GM18511 (cell line): ENCODE measurements at regions not wholly inside any gene's neighbourhood (a gene's known extent, or its start where the extent isn't known, plus 50 kb on each side); places are given as distances from the start of the nearest gene placed in this dataset.

Experiments
- ATAC-seq: cut with Tn5 transposase; IDR thresholded peaks from one replicate; pipeline ENCODE4 v1.9.1; 2021; ENCODE audit warnings: mild to moderate bottlenecking, moderate library complexity; ENCODE audit not compliant: unreplicated experiment

DNA sequence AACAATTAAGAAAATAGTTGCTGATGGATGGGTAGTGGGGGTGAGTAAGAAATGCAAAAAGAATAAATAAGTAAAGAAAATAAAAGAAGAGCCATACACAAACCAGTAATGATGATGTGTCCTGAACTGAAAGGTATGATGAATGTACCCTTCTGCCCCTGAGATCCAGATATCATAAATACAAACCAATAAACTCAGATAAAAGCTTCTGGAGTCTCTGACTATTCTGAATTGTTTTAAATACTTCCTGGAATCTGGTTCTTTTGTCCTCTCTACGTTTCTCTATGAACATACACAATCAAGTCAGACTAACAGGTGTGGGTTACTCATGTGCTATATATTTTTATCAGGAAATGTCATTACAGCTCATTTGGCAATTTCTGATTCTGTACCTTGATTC, 153.4 kb downstream of the PPP1R2C start:
- ATAC-seq = no peak

DNA sequence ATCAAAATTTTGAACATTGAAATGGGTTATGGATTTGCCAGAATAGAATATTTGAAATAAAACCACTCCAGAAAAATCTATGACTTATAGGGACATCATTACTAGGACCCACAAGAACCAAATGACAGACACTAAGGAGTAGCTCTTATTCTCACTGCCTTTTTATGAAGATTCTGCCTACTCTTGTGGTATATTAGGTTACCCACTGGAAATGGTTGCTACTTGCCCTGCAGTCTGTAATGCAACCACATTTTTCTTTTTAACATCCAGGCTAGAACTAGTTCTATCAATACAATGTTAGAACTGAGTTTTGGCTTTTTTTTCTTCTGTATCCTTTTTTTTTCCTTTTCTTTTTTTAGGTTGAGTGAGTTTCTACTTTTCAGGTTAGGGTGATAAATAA, 158.9 kb downstream of the PPP1R2C start:
- ATAC-seq = no peak

- no peak for ATAC-seq
These were observed 161.0 kb downstream of the PPP1R2C start for GRCh38 chrX:42616981-42617380.

DNA sequence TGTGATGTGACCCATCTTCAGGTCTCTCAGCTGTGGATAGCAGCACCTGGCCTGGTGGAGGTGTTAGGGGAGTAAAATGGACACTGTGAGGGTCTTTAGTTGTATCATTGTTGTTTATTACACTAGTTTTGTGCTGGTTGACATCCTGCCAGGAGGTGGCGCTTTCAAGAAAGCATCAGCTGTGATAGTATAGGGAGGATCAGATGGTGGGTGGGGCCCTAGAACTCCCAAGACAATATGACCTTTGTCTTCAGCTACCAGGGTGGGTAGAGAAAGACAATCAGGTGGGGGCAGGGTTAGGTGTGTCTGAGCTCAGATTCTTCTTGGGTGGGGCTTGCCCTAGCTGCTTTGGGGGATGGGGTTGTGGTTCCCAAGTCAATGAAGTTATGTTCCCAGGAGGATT, 162.8 kb downstream of the PPP1R2C start:
- no peak for ATAC-seq

DNA sequence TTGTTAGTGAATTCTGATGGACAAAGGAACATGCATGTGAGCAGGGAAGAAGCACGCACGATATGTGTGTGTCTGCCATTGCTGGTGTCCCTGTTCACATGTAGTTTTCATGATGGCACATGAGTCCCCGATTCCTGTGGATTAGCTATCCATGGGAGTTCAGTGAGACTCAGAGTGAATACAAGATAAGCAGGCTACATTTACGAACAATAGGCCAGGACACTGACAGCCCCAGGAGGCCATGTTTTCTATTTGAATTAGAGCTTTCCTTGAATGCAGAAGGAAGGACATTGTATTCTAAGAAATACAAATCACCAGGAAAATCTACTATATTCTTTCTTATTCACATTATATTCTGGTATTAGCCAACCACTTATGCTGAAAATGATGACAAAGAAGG, 171.4 kb downstream of the PPP1R2C start:
- ATAC-seq = no peak

GRCh38 chrX:42604302-42604701, 173.7 kb downstream of the PPP1R2C start:
- no peak for ATAC-seq

DNA sequence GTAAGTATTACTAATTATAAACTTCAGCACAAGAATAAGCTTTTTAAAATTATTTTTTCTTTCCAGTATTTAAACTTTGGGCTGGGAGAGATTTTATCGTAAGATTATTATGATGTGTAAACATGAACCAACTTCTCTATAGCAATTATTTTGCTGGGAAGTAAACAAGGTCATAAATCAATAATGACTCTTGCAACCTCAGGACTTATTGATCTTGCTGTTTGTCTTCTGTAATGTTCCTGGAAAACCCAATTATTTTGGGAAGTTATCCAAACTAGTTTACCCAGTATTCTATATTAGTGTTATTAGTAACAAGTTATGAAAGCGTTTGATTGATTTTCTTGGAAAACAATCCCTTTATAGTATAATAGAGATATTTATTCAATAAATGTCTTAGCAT, 174.9 kb downstream of the PPP1R2C start:
- no peak for ATAC-seq

GRCh38 chrX:42602566-42602965, 175.4 kb downstream of the PPP1R2C start:
- ATAC-seq = no peak

GRCh38 chrX:42602136-42602535, 175.8 kb downstream of the PPP1R2C start:
- ATAC-seq = no peak

DNA sequence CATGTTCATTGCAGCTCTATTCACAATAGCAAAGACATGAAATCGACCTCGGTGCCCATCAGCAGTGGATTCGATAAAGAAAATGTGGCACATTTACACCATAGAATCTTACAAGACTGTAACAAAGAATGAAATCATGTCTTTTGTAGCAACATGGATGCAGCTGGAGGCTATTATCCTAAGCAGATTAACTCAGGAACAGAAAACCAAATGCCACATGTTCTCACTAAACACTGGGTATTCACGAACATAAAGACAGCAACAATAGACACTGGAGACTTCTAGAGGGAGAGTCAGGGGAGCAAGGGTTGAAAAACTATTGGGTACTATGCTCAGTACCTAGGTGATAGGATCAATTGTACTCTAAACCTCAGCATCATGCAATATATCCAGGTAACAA, 180.5 kb downstream of the PPP1R2C start:
- no peak for ATAC-seq

DNA sequence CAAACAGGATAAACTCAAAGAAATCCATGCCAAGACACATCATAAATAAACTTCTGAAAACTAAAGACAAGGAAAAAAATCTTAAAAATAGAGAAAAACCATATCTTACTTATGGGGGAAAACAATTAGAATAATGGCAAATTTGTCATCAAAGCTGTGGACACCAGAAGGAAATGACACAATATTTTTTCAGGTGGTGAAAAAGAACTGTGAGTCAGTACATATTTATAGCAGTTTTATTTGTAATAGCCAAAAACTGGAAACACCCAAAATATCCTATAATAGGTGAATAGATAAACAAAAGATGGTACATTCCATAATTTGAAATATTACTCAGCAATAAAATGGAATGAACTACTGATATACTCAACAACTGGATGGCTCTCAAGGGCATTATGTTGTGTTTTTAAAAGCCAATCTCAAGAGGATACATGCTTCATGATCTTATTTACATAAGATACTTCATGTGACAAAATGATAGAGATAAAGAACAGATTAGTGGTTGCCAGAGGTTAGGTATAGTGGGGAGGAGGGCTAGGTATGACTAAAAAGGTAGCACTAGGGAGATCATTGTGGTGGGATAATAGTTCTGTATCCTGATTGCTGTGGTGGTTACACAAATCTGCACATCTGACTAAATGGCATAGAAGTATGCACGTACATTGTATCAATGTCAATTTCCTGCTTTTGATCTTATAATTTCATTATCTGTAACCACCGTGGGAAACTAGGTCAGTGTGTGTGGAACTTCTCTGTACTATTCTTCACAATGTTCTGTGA, 191.9 kb downstream of the PPP1R2C start:
- ATAC-seq = no peak

DNA sequence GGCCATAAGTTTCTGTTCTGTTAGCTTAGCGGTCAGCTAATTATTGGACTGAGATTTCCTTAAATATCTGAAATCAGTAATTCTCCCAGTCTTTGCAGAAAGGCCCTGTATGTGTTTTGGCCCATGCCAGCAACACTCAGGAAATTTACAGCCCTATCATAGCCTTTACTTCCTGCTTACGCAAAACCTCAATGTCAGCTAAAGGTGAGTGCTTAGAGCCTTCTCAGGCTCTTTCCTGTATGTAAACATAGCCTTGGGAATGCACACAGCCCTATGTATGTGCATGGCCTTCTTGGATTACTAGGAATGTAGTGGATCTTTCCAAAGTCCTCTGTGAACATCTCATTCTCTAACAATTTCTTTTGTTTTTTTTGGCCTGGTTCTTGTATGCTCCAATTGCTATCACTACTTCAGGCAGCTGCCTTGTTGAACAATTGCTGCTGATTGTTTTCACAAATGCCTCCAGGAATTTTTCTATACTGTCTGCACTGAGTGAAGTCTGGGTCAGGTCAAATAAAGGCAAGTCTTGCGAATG, 200.0 kb downstream of the PPP1R2C start:
- ATAC-seq = no peak

- ATAC-seq = no peak
These were observed 210.7 kb downstream of the PPP1R2C start for GRCh38 chrX:42567268-42567667.

- no peak for ATAC-seq
These were observed 212.2 kb downstream of the PPP1R2C start for GRCh38 chrX:42565739-42566138.

DNA sequence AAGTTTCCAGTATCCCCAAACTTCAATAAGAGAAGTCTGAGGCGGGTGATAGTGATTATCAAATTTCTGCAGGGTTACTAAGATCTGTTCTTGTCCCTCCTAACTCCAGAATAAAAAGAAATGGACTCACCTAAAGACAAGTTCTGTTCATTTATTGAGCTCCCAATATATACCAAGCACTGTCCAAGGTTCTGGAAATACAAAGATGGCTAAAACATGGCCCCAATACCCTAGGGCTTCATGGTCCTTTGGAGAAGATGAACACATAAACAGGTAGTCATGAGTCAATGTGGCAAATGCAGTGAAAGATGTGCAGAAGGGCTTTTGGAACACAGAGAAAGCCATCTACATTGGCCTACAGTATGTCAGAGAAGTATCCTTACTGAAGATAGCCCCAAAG, 231.2 kb downstream of the PPP1R2C start:
- no peak for ATAC-seq

DNA sequence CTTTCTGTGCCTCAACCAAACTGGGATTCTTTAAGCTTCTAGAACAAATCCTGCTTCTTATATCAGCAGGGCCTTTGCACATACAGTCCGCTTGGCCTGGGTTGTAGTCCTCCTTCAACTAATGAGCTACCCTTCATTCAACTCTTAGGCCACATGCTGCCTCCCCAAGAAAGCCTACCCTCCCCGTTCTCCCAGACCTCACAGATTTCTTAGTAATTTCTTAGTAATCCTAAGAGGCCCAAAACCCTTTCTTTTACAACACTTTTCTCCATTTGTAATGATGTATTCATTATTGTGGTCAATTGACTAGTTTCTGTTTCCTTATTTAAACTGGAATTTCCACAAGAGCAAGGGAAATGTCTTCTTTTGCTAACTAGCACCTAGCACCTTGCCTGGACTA, 233.1 kb downstream of the PPP1R2C start:
- ATAC-seq = no peak

GRCh38 chrX:42541554-42541953, 236.4 kb downstream of the PPP1R2C start:
- ATAC-seq = no peak

DNA sequence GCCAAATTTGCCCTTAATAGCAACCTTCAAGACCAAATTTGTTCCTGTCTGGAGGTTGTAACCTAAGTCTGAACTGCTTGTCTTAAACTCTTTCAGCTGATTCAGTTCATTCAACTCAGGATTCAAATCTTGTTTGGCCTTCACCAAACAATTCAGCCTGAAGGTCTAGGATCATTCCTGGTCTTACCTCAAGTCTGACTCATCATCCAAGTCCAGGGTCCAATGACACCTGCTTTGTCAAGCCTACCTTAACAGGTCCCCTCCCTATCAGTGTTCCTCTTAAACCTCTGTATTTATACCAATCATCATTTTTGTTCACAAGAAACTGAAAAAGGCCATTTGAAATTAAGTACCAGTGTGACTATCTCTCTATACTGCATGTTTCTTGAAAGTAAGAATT, 237.8 kb downstream of the PPP1R2C start:
- ATAC-seq = no peak

DNA sequence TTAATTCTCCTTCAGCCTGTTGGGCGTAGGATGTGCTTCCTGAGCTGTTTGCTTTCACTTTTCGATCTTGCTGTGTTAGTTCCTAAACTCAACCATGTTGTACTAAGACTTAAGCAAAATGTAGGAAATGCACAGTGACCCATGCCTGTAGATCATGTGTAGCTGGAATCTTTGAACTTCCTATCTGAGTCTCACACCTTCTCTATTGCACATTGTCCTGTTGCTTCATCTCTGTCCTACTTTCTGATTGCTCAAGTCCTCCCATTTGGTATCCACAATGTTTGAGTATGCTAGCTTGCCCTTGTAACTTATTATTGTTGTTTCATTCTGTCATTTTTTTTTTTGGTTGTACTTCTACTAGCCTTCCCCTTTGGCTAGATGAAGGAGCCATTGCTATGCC, 239.6 kb downstream of the PPP1R2C start:
- no peak for ATAC-seq

- ATAC-seq = no peak
These were observed 241.7 kb downstream of the PPP1R2C start for GRCh38 chrX:42536286-42536685.

GRCh38 chrX:42535233-42535632, 242.7 kb downstream of the PPP1R2C start:
- ATAC-seq = no peak

GRCh38 chrX:42533761-42534160, 244.2 kb downstream of the PPP1R2C start:
- no peak for ATAC-seq

GRCh38 chrX:42531441-42531840, 246.5 kb downstream of the PPP1R2C start:
- ATAC-seq = no peak
